GM18505 (cell line): ENCODE measurements at regions not wholly inside any gene's neighbourhood (a gene's known extent, or its start where the extent isn't known, plus 50 kb on each side); places are given as distances from the start of the nearest gene placed in this dataset.
"Not testable (repeated sequence)": the region's sequence is repeated elsewhere in the genome, so short reads cannot be mapped to it uniquely, and the experiment has no call there.

ENCODE experiments used
- ATAC-seq: cut with Tn5 transposase; IDR thresholded peaks from one replicate; pipeline ENCODE4 v1.9.1; 2021; ENCODE audit not compliant: unreplicated experiment
- POLR2A ChIP-seq: IDR thresholded peaks from 4 replicates; pipeline ENCODE4 v1.6.1; 2011; ENCODE audit warnings: borderline replicate concordance; ENCODE audit not compliant: insufficient read depth, insufficient read length; ENCODE audit errors: extremely low read depth

DNA sequence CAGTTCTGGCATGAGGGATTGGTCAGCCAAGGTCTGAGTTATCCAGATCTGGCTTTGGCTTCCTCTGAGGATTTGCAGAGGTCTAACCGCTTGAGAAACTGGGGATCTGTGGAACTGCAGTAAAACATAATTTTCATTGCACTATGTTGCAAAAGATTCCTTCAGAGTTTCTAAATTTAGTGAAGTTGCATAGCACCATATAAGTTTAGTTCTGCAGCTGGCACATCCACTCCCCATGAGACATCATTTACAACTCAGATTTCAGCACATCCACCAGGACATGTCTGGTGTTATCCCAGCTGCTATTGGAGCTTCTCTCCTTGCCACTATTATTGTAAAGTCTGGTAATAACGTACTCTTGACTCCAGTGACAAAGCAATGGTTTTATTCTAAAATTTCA is 181.5 kb downstream of the CWF19L2 start:
- TF ChIP-seq POLR2A, result no peak
- ATAC-seq, result no peak

GRCh38 chr11:107275632-107276031 is 182.0 kb downstream of the CWF19L2 start:
- ATAC-seq, result no peak
- TF ChIP-seq POLR2A, result no peak

GRCh38 chr11:107274138-107274537 is 183.5 kb downstream of the CWF19L2 start:
- no peak for ATAC-seq
- no peak for TF ChIP-seq POLR2A

DNA sequence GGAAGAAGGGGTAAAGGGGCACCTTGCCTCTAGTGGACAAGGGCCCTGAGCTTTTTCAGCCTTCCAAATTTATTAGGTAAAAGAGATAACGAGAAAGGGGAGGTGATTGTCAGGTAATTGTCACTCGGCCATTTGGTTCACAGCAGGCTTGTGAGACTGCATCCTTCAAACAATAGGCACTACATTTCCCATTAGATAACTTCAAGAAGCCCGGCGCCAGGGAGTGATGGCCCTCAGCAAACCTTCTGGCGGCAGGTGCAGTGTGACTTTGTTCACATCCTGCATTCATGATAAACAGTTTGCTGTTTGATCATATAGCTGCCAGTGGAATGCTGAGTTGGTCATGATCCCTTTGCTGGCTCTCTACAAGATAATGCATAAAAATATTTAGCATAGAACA is 185.1 kb downstream of the CWF19L2 start:
- ATAC-seq, result no peak
- no peak for TF ChIP-seq POLR2A

- no peak for ATAC-seq
- no peak for TF ChIP-seq POLR2A
Measured at GRCh38 chr11:107271425-107271824, 186.2 kb downstream of the CWF19L2 start.

DNA sequence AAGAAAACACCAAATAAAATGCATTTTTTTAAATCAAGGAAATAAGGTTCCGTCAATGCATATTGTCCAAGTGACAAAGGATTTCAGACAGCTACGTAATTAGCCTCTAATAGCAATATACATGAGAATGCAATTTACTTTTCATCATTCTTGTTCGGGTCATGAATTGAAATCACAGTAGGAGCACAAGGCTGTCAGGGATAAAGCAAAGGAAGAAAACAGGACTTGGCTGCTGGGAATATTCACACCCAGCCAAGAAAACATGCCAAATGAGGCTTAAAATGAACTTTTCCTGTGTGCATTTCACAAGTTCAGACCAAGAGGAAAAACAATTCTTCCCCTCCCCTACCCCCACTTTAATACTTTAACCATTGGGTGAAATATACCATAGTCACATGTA is 188.6 kb downstream of the CWF19L2 start:
- no peak for TF ChIP-seq POLR2A
- no peak for ATAC-seq

DNA sequence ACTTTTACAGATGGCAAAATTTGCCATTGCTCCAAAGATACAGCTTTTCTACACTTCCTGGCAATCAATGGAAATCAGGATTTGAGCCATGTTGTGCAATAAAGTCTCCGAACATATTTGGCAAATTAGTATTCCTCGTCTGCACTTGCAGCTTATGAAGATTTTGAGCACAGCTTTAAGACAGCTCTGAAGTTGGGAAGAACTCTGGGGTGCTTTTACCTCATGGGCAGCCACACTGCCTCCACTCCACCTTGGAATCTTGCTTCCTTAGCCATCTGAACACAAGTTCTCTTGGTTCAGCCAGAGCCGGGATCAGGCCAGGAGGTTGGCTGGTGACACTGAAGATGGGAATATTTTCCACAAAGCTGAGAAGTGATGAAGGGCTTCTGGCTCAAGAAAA is 191.2 kb downstream of the CWF19L2 start:
- ATAC-seq, result no peak
- TF ChIP-seq POLR2A, result no peak

GRCh38 chr11:107265591-107266121 is 192.0 kb downstream of the CWF19L2 start:
- no peak for ATAC-seq
- no peak for TF ChIP-seq POLR2A

DNA sequence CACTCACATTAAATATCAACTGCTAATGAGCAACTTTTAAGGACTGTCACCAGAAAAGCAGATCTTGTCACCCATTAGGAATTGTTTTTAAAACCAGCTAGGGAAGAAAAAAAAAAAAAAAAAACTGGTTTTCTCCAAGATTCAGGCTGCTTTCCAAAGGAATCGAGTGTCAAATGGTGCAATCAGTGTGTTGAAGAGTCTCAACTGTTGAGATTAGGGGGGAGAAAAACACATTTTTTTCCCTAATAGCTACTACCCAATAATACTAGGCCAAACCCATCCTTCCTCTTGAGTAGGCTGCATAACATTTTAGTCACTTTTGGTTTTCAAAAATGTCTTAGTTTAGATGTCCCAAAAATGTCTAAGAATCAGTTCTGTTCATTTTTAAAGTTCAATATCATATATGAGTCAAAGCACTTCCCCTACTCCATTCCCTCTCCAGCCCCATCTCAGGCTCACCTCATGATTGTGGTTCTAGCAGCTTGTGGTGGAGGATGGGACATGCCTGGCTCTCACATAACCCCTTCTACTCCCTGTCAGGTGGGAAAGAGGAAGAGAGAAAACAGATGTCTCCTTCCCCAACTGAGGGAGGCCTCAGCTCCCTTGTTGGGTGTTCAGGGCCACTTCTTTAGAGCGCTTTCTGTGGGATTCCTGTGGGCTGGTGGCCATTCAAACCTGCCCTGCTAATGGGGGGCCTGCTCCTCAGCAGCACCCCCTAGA is 193.6 kb downstream of the CWF19L2 start:
- ATAC-seq, result peak; percentile 68
- TF ChIP-seq POLR2A, result no peak

- ATAC-seq, result no peak
- TF ChIP-seq POLR2A, result no peak
Measured at GRCh38 chr11:107259811-107260221, 197.8 kb downstream of the CWF19L2 start.

- TF ChIP-seq POLR2A, result no peak
Measured at GRCh38 chr11:107257710-107258109, 199.9 kb downstream of the CWF19L2 start.

GRCh38 chr11:107253661-107254060 is 204.0 kb downstream of the CWF19L2 start:
- not testable (repeated sequence) for ATAC-seq

More at GRCh38 chr11:107257710-107258109, 199.9 kb downstream of the CWF19L2 start:
- ATAC-seq, result no peak

- TF ChIP-seq POLR2A, result no peak
- ATAC-seq, result peak; percentile 73
Measured at GRCh38 chr11:107252429-107253161, 205.0 kb downstream of the CWF19L2 start.

DNA sequence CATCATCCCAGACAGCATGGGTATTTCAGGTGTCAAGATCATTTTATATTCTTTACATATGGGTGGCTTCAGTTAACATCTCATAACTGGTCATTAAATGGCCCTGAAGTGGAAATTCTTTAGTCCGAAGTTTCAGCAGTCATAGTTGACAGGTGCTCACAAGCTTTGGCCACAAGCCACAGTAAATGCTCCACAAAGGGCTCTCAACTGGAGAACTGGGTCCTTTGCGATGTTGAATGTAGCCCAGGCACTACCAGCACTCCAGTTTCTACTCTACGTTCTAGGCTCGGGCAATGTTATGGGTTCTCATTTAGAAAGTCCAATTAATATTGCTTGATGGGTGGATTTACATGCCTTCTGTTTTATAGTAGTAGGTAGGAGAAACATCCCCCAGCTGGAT is 206.3 kb downstream of the CWF19L2 start:
- ATAC-seq, result no peak
- no peak for TF ChIP-seq POLR2A
